Activated CD4-positive, alpha-beta T cell treated with anti-CD3 and anti-CD28 coated beads for 1 hour (primary cell): ENCODE measurements at regions not wholly inside any gene's neighbourhood (a gene's known extent, or its start where the extent isn't known, plus 50 kb on each side); places are given as distances from the start of the nearest gene placed in this dataset.

Experiments
- DNase-seq: peaks from one replicate; pipeline ENCODE4 v3.0.0-alpha.2; 2020

GRCh38 chr6:166841216-166841615 is 115.1 kb downstream of the RNASET2 start:
- no peak for DNase-seq

- no peak for DNase-seq
These were observed 116.8 kb downstream of the RNASET2 start for GRCh38 chr6:166839569-166839968.

GRCh38 chr6:166838987-166839386 is 117.4 kb downstream of the RNASET2 start:
- DNase-seq: no peak

GRCh38 chr6:166836785-166837718 is 119.3 kb downstream of the RNASET2 start:
- no peak for DNase-seq

GRCh38 chr6:166834049-166834448 is 122.3 kb downstream of the RNASET2 start:
- DNase-seq: no peak

- no peak for DNase-seq
These were observed 125.4 kb downstream of the RNASET2 start for GRCh38 chr6:166830891-166831363.

GRCh38 chr6:166830185-166830890 is 126.0 kb downstream of the RNASET2 start:
- DNase-seq: no peak

- DNase-seq: no peak
These were observed 130.1 kb downstream of the RNASET2 start for GRCh38 chr6:166826264-166826663.

- DNase-seq: no peak
These were observed 130.7 kb downstream of the RNASET2 start for GRCh38 chr6:166825553-166826145.

GRCh38 chr6:166824880-166825250 is 131.5 kb downstream of the RNASET2 start:
- no peak for DNase-seq

GRCh38 chr6:166824146-166824879 is 132.0 kb downstream of the RNASET2 start:
- DNase-seq: no peak

- DNase-seq: no peak
These were observed 133.7 kb downstream of the RNASET2 start for GRCh38 chr6:166822609-166823008.

- no peak for DNase-seq
These were observed 135.9 kb downstream of the RNASET2 start for GRCh38 chr6:166820483-166820882.

- no peak for DNase-seq
These were observed 136.3 kb downstream of the RNASET2 start for GRCh38 chr6:166820070-166820469.

- no peak for DNase-seq
These were observed 140.7 kb downstream of the RNASET2 start for GRCh38 chr6:166815629-166816028.

GRCh38 chr6:166814390-166814789 is 142.0 kb downstream of the RNASET2 start:
- DNase-seq: no peak

- DNase-seq: no peak
These were observed 142.9 kb downstream of the RNASET2 start for GRCh38 chr6:166813461-166813860.

- DNase-seq: no peak
These were observed 145.5 kb downstream of the RNASET2 start for GRCh38 chr6:166810864-166811263.

- no peak for DNase-seq
These were observed 146.6 kb downstream of the RNASET2 start for GRCh38 chr6:166809721-166810120.

GRCh38 chr6:166806962-166807757 is 149.2 kb downstream of the RNASET2 start:
- DNase-seq: no peak

GRCh38 chr6:166806217-166806838 is 150.0 kb downstream of the RNASET2 start:
- no peak for DNase-seq

- DNase-seq: no peak
These were observed 152.9 kb downstream of the RNASET2 start for GRCh38 chr6:166803471-166803870.
